AG10803 (cell line): ENCODE measurements at regions not wholly inside any gene's neighbourhood (a gene's known extent, or its start where the extent isn't known, plus 50 kb on each side); places are given as distances from the start of the nearest gene placed in this dataset.

ENCODE experiments used
- DNase-seq: peaks from one replicate; pipeline ENCODE4 v3.0.0; 2010; ENCODE audit warnings: low read depth
- H3K4me3 ChIP-seq: 2 replicates; pipeline ENCODE4 v1.5.1; 2011; ENCODE audit warnings: mild to moderate bottlenecking, low read length, control low read depth
- TF ChIP-seq, protein P1 (sequence below): conservative IDR thresholded peaks from 2 replicates; pipeline ENCODE4 v1.5.1; 2011; ENCODE audit warnings: mild to moderate bottlenecking, low read length, control low read depth, inconsistent platforms

DNA sequence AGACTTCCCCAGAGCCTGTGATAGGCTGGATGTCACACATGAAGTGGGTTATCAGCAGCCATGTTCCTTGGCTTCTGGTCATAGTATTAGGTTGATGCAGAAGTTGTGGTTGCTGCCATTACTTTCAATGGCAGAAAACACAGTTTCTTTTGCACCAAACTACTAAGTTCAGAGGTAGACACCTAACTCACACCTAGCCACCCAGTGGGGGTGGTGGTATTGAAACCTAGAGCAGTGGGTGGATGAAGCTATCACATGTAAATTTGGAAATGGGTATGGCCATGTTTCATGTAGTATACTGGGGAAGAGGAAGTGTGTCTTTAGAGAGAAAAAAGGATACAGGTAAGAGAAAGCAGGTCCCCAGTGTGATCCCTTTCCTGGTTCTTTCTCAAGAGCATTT, 347.9 kb upstream of the SEMA6A start:
- no peak for DNase-seq
- TF ChIP-seq, protein P1, sequence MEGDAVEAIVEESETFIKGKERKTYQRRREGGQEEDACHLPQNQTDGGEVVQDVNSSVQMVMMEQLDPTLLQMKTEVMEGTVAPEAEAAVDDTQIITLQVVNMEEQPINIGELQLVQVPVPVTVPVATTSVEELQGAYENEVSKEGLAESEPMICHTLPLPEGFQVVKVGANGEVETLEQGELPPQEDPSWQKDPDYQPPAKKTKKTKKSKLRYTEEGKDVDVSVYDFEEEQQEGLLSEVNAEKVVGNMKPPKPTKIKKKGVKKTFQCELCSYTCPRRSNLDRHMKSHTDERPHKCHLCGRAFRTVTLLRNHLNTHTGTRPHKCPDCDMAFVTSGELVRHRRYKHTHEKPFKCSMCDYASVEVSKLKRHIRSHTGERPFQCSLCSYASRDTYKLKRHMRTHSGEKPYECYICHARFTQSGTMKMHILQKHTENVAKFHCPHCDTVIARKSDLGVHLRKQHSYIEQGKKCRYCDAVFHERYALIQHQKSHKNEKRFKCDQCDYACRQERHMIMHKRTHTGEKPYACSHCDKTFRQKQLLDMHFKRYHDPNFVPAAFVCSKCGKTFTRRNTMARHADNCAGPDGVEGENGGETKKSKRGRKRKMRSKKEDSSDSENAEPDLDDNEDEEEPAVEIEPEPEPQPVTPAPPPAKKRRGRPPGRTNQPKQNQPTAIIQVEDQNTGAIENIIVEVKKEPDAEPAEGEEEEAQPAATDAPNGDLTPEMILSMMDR, result no peak
- H3K4me3 ChIP-seq, result no peak overlapping the region

DNA sequence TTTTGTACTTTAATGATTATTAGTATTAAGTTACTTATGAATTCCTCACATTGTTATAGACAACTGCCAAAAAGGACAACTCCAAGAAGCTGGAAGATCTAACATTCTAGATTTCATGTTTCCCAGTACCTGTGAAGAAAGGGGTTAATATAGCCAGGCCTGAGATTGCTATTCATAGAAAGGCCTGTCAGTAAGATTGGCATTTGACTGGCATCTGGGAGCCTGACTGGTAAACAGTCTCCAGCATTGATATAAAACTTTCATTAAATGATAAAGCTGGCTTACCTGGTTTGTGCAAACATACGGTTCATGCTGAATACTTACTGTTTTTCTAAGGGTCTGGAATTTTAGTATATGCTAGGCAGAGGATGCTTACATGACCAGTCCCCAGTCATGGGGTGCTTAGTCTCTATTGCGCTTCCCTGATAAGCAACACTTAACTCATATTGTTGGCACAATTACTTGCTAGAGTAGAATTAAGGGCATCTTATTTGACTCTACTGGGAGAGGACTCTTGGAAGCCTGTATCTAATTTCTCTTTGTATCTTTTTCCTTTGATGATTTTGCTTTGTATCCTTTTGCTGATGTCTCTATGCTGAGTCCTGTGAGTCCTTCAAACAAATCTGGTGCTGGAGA, 340.4 kb upstream of the SEMA6A start:
- DNase-seq, result no peak
- no peak overlapping the region for H3K4me3 ChIP-seq
- TF ChIP-seq, protein P1, result no peak

DNA sequence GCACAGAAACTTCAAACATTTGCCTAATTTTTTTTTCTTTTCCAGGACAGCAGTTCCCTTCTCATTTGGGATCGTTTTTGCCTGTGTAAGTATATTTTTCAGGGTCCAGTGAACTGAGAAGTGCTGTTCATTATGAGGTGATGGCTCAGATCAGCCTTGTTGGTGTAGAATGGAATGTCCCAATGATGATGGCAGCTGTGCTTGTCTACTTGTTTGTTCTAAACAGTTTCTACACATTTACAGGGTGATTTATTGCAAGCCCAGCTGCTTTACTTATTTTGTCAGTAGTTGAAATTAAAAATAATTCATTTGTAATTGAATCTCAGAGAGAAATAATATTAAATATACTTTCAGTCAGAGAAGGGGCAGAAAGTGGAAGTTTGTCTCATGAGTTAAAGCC, 337.6 kb upstream of the SEMA6A start:
- no peak overlapping the region for H3K4me3 ChIP-seq
- no peak for DNase-seq
- TF ChIP-seq, protein P1, result no peak

DNA sequence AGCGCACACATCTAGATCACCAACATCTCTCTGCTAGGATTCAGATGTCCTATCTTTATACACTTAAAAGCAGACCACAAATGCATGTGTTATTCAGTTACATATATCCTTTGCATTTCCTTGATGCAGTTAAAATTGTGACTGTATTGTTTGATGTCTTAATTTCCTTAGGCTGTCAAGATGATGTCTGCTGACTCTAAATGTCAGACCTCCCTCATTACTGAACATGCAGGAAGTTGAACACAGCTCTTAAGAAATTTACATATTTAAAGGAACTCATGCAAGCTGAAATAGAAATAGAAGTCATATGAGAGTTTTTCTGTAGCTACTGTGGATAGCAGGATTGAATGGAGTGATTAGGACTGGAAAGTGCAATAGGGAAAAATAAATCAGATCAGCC, 336.5 kb upstream of the SEMA6A start:
- H3K4me3 ChIP-seq, result no peak overlapping the region
- TF ChIP-seq, protein P1, result no peak
- DNase-seq, result no peak

DNA sequence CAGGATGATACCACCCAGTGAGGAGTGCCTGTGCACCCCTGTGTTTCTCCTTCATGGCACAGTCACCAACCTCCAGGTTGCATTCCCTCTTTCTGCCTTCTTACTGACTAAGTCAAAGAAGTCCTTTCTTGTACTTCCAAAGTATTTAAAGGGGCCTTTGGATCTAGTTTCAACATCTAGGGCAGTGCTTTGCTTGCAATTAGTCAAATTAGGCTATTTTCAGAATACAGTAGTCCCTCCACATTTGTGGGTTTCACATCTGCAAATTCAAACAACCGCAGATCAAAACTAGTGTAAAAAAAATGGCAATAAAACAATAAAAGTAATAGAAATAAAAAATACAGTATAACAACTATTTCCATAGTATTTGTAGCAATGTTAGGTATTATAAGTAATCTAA, 333.9 kb upstream of the SEMA6A start:
- no peak for DNase-seq
- H3K4me3 ChIP-seq, result no peak overlapping the region
- TF ChIP-seq, protein P1, result no peak

DNA sequence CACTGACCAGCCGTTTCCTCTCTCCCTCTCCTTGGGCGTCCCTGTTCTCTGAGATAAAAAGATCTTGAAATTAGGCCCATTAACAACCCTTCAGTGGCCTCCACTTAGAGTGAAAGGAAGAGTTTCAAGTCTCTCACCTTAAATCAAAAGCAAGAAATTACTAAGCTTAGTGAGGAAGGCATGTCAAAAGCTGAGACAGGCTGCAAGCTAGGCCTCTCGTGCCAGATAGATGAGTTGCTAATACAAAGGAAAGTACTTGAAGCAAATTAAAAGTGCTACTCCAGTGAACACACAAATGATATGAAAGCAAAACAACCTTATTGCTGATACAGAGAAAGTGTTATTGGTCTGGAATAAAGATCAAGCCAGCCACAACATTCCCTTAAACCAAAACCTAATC, 331.3 kb upstream of the SEMA6A start:
- H3K4me3 ChIP-seq, result no peak overlapping the region
- DNase-seq, result no peak
- TF ChIP-seq, protein P1, result no peak

DNA sequence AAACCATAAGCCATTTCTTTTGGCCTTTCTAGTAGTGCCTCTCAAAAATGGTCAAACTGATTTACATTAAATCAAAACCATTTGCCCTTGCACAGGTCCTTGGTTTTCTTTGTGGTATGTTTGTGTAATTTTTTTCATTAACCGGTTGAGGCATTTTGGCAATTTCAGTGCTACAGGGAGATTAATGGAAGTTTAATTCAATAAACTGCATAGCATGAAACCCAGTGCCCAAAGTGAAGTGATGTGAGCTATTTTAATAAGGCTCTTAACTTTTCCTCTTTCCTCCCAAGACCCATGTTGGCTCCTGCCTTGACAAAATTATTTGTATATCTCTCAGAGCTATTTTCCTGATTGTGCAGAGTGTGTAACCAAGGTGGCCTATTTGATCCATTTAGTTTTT, 326.2 kb upstream of the SEMA6A start:
- H3K4me3 ChIP-seq, result no peak overlapping the region
- DNase-seq, result no peak
- TF ChIP-seq, protein P1, result no peak
